ENCODE measurements at regions not wholly inside any gene's neighbourhood (a gene's known extent, or its start where the extent isn't known, plus 50 kb on each side); places are given as distances from the start of the nearest gene placed in this dataset.
A peak's percentile ranks its signal among the peaks of the same experiment; 100 is the strongest.
"Not testable (repeated sequence)": the region's sequence is repeated elsewhere in the genome, so short reads cannot be mapped to it uniquely, and the experiment has no call there.

- peak in 1 of 2 experiments; percentile 14 for DNase-seq
- Histone ChIP-seq H3K27me3 (peaks cover 5% of the 10 kb centered on the region; the same call in 1 of the 2 replicates), H3K27ac (no peak overlapping the region), H3K36me3 (no peaks in the 10 kb centered on the region), H3K4me1 (no peaks in the 10 kb centered on the region), H3K9me3 (replicated peaks) (no peaks in the 10 kb centered on the region), H3K4me3 (no peak overlapping the region)
Observed at GRCh38 chr7:142583446-142583845, 165.8 kb upstream of the PRSS1 start.

DNA sequence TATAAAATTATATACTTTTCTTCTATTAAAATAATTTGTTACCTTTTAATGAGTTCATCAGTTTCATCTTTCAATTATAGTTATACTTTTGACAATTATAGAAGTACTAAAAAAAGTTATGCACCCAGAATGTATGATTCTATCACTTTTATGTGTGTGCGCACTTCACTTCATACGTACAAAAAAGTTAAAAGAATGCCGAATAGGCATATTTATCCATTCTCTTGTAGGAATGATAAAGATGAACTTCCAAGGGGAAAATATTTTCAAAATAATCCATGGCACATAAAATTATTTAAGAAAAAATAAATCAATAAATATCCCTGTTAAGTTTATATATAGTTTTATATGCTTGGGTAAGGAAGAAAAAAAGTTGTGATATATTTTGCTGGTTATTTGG, 166.9 kb upstream of the PRSS1 start:
- no peak overlapping the region for H3K4me3 ChIP-seq

DNA sequence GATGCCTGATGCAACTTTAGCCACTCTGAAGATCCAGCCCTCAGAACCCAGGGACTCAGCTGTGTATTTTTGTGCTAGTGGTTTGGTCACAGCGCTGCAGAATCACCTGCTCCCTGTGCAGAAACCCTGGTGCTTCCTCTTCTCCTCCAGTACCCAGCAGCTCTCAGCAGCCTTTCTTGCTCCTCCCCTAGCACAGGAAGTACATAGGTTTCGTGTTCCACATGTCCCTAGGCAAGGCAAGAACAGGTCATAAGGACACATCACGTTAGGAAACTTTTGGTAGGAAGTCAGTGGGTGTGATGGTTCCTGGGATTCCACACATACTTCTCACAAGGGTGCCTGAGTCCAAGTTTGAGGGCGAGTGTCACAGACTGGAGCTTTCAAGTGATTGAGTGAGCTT, 167.9 kb upstream of the PRSS1 start:
- Histone ChIP-seq H3K4me3 (no peak overlapping the region), H3K4me1 (no peaks in the 10 kb centered on the region), H3K36me3 (no peaks in the 10 kb centered on the region), H3K9me3 (replicated peaks) (no peaks in the 10 kb centered on the region), H3K27me3 (peaks cover 5% of the 10 kb centered on the region; the same call in 1 of the 2 replicates), H3K27ac (no peak overlapping the region)
- no peak for DNase-seq

More for the DNA sequence above, 166.9 kb upstream of the PRSS1 start:
- no peaks in the 10 kb centered on the region for H3K9me3 ChIP-seq (replicated peaks)
- no peak for DNase-seq
- H3K27me3 ChIP-seq: peaks cover 5% of the 10 kb centered on the region; the same call in 1 of the 2 replicates
- H3K36me3 ChIP-seq: no peaks in the 10 kb centered on the region
- no peak overlapping the region for H3K27ac ChIP-seq
- H3K4me1 ChIP-seq: no peaks in the 10 kb centered on the region

DNA sequence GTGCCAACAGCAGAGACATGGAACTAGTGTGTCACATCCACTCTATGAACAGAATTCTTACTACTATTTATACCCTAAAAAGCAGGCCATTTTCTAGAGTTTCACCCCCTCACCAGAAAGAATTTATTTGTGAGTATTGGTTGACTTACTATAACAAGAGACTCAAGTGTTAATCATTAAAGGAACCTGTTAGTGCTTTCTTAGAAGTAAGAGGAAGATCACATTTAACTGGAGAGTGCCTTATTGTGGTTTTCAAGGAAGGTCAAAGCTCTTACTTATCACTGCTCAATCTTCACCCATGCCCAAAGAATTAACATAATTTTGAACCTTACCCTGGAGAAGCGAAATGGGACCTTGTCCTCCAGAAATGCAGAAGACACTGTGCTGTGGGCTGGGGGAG, 169.3 kb upstream of the PRSS1 start:
- Histone ChIP-seq H3K27me3 (peaks cover 5% of the 10 kb centered on the region; the same call in 1 of the 2 replicates), H3K9me3 (replicated peaks) (no peaks in the 10 kb centered on the region), H3K4me1 (no peaks in the 10 kb centered on the region), H3K36me3 (no peaks in the 10 kb centered on the region), H3K4me3 (no peak overlapping the region), H3K27ac (no peak overlapping the region)
- DNase-seq: no peak

DNA sequence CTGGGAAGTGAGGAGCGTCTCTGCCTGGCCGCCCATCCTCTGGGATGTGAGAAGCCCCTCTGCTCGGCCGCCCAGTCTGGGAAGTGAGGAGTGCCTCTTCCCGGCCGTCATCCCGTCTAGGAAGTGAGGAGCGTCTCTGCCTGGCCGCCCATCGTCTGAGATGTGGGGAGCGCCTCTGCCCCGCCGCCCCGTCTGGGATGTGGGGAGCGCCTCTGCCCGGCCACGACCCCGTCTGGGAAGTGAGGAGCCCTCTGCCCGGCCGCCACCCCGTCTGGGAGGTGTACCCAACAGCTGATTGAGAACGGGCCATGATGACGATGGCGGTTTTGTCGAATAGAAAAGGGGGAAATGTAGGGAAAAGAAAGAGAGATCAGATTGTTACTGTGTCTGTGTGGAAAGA, 173.9 kb upstream of the PRSS1 start:
- H3K27me3 ChIP-seq; DNase-seq; H3K9me3 ChIP-seq (replicated peaks); H3K36me3 ChIP-seq; H3K27ac ChIP-seq; H3K4me1 ChIP-seq; H3K4me3 ChIP-seq: not testable (repeated sequence)

DNA sequence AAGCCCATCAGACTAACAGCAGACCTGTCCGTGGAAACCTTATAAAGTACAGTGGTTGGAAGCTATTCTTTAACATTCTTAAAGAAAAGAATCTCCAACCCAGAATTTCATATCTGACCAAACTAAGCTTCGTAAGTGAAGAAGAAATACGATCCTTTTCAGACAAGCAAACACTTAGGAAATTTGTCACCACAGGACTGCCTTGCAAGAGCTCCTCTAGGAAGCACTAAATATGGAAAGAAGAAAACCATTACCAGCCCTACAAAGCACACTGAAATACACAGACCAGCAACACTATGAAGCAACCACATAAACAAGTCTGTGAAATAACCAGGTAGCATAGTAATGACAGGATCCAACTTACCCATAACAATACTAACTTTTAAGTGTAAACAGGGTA, 177.7 kb upstream of the PRSS1 start:
- no peaks in the 10 kb centered on the region for H3K36me3 ChIP-seq
- no peak overlapping the region for H3K27ac ChIP-seq
- H3K27me3 ChIP-seq: no peaks in the 10 kb centered on the region
- H3K9me3 ChIP-seq (replicated peaks): no peaks in the 10 kb centered on the region
- no peak overlapping the region for H3K4me3 ChIP-seq
- DNase-seq: no peak
- H3K4me1 ChIP-seq: no peaks in the 10 kb centered on the region

DNA sequence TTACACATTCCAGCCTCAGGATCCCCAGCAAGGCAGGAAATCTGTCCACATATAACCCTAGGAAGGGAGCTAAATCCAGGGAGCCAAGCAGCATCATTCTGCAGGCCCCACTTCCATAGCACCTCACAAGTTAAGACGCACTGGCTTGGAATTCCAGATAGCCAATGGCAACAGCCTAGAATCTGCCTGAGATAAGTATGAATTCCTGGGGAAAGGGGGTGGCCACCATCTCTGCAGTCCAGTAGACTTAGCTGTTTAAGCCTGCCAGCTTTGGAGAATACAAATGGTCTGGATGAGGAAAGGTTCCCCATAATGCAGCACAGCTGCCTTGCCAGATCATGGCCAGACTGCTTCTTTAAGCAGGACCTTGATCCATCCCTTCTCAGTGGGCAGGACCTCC, 179.4 kb upstream of the PRSS1 start:
- Histone ChIP-seq H3K4me1 (no peaks in the 10 kb centered on the region), H3K9me3 (replicated peaks) (no peaks in the 10 kb centered on the region), H3K36me3 (no peaks in the 10 kb centered on the region), H3K27ac (no peak overlapping the region), H3K4me3 (no peak overlapping the region), H3K27me3 (no peaks in the 10 kb centered on the region)
- DNase-seq: no peak

GRCh38 chr7:142568435-142569097, 180.7 kb upstream of the PRSS1 start:
- Histone ChIP-seq H3K9me3 (replicated peaks) (no peaks in the 10 kb centered on the region), H3K27ac (no peak overlapping the region), H3K36me3 (no peaks in the 10 kb centered on the region), H3K4me1 (0 out of 2 replicates have a peak, but pooled peaks cover under 1% of the 10 kb centered on the region), H3K27me3 (no peaks in the 10 kb centered on the region), H3K4me3 (no peak overlapping the region)
- peak in 1 of 2 experiments; percentile 19 for DNase-seq

GRCh38 chr7:142567201-142568075, 181.8 kb upstream of the PRSS1 start:
- Histone ChIP-seq H3K9me3 (replicated peaks) (no peaks in the 10 kb centered on the region), H3K4me1 (peaks cover 9% of the 10 kb centered on the region; the same call in 1 of the 2 replicates), H3K36me3 (no peaks in the 10 kb centered on the region), H3K27ac (no peak overlapping the region), H3K4me3 (no peak overlapping the region), H3K27me3 (no peaks in the 10 kb centered on the region)
- no peak for DNase-seq

DNA sequence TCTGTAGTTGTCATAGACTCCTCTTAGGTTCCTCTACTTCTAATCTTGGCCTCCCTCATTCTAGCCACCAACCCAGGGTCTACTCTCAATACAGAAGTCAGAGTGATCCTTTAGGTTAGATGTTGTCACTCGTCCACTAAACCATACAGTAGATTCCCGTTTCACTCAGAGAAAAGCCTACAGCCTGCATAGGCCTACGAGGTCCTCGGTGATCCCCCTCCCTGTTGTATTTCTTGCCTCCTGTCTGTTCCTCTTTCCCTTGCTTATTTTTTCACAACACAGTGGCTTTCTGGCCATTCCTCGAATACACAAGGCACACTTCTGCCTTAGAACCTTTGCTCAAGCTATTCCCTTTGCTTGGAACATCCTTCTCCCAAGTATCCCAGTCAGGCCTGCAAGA, 183.0 kb upstream of the PRSS1 start:
- H3K9me3 ChIP-seq (replicated peaks): no peaks in the 10 kb centered on the region
- H3K27ac ChIP-seq: no peak overlapping the region
- no peaks in the 10 kb centered on the region for H3K36me3 ChIP-seq
- H3K4me3 ChIP-seq: no peak overlapping the region
- no peak for DNase-seq
- peaks cover 9% of the 10 kb centered on the region; the same call in 1 of the 2 replicates for H3K4me1 ChIP-seq
- no peaks in the 10 kb centered on the region for H3K27me3 ChIP-seq

GRCh38 chr7:142564125-142564524, 185.1 kb upstream of the PRSS1 start:
- not testable (repeated sequence) for H3K27ac ChIP-seq; DNase-seq; H3K9me3 ChIP-seq (replicated peaks); H3K4me3 ChIP-seq; H3K27me3 ChIP-seq; H3K36me3 ChIP-seq
- H3K4me1 ChIP-seq: peaks cover 14% of the 10 kb centered on the region

DNA sequence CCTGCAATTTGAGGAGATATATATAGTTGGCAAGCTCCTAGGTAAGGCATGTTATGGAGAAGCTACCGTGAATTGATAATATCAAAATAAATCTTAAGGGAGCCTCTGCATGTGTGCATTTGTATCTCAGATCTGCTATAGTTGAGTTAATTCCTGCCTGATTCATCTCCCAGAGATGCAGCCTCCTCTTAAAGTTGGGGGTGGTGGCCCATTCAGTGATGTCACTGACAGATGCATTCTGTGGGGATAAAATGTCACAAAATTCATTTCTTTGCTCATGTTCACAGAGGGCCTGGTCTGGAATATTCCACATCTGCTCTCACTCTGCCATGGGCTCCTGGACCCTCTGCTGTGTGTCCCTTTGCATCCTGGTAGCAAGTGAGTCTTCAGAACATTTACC, 185.8 kb upstream of the PRSS1 start:
- no peak for DNase-seq
- Histone ChIP-seq H3K4me1 (peaks cover 14% of the 10 kb centered on the region), H3K36me3 (no peaks in the 10 kb centered on the region), H3K4me3 (no peak overlapping the region), H3K27me3 (no peaks in the 10 kb centered on the region), H3K9me3 (replicated peaks) (no peaks in the 10 kb centered on the region), H3K27ac (no peak overlapping the region)

DNA sequence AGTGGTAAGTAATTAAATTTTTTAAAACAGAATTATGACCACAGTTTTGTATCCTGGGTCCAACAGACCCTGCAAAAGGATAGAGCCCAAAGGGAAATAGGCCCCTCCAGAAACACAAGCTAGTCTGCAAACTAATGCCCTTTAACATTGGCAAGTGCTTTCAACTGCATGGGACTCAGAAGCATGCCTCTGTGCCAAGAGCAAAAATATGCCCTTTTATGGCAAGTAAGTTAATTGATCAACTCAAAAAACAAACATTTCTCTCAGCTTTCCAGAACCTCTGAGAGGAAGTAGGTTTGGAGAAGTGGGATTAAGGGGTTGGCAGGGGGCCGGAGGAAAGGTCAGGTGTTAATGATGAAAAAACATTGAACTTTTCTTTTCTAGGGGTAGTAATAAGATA, 186.6 kb upstream of the PRSS1 start:
- H3K9me3 ChIP-seq (replicated peaks): no peaks in the 10 kb centered on the region

DNA sequence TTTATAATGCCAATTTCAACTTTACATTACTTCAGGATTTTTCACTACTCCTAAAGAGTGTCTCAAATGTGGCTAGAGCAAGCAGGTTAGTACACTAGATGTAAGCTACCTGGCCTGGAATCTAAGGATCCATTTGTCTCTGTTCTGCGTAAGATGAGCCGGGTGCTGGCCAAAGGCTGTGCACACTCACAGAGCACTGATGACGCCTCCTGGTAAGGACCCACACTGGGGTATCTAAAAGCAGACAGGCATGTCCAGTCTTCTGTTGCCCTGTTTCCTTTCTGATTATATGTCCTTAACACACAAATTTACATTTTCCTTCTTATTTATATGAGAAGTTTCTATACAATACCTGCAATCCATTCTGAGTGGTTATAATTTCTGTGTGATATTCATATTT, 187.9 kb upstream of the PRSS1 start:
- not testable (repeated sequence) for H3K36me3 ChIP-seq; H3K27ac ChIP-seq; H3K9me3 ChIP-seq (replicated peaks); H3K4me3 ChIP-seq; H3K27me3 ChIP-seq; DNase-seq
- H3K4me1 ChIP-seq: peaks cover 24% of the 10 kb centered on the region

More for the DNA sequence above, 186.6 kb upstream of the PRSS1 start:
- Histone ChIP-seq H3K27ac (no peak overlapping the region), H3K4me1 (peaks cover 15% of the 10 kb centered on the region), H3K36me3 (no peaks in the 10 kb centered on the region), H3K27me3 (no peaks in the 10 kb centered on the region), H3K4me3 (no peak overlapping the region)
- DNase-seq: no peak

GRCh38 chr7:142560770-142561169, 188.5 kb upstream of the PRSS1 start:
- H3K27ac ChIP-seq; H3K4me3 ChIP-seq; H3K36me3 ChIP-seq; DNase-seq; H3K27me3 ChIP-seq; H3K9me3 ChIP-seq (replicated peaks): not testable (repeated sequence)
- peaks cover 26% of the 10 kb centered on the region for H3K4me1 ChIP-seq

Data from SJCRH30 (cell line).